H9 (cell line): ENCODE measurements at regions not wholly inside any gene's neighbourhood (a gene's known extent, or its start where the extent isn't known, plus 50 kb on each side); places are given as distances from the start of the nearest gene placed in this dataset.
"Not testable (repeated sequence)": the region's sequence is repeated elsewhere in the genome, so short reads cannot be mapped to it uniquely, and the experiment has no call there.

Experiments used
- DNase-seq: peaks from one replicate; pipeline ENCODE4 v3.0.0-alpha.2; 2017
- H2AFZ ChIP-seq: one replicate; pipeline ENCODE4 v1.6.1; 2013; ENCODE audit warnings: mild to moderate bottlenecking, low read length, control low read depth, moderate library complexity
- H2AK5ac ChIP-seq: 2 replicates; pipeline ENCODE4 v1.6.1; 2013; ENCODE audit warnings: low read length, control low read depth, mixed read lengths; ENCODE audit not compliant: insufficient read length
- H2BK120ac ChIP-seq: one replicate; pipeline ENCODE4 v1.6.1; 2013; ENCODE audit warnings: low read depth, mild to moderate bottlenecking, low read length, control low read depth, inconsistent platforms; ENCODE audit not compliant: poor library complexity, severe bottlenecking
- H2BK12ac ChIP-seq: 2 replicates; pipeline ENCODE4 v1.6.1; 2013; ENCODE audit warnings: low read length, control low read depth, mixed read lengths, low read depth; ENCODE audit not compliant: insufficient read length
- H2BK15ac ChIP-seq: 2 replicates; pipeline ENCODE4 v1.6.1; 2013; ENCODE audit warnings: low read depth, low read length, control low read depth
- H2BK20ac ChIP-seq: one replicate; pipeline ENCODE4 v1.6.1; 2013; ENCODE audit warnings: low read depth, mild to moderate bottlenecking, low read length, control low read depth, inconsistent platforms; ENCODE audit not compliant: poor library complexity, severe bottlenecking
- H2BK5ac ChIP-seq: 2 replicates; pipeline ENCODE4 v1.6.1; 2013; ENCODE audit warnings: low read length, control low read depth, mixed read lengths; ENCODE audit not compliant: insufficient read length
- H3K14ac ChIP-seq: 2 replicates; pipeline ENCODE4 v1.6.1; 2013; ENCODE audit warnings: low read length, control low read depth; ENCODE audit not compliant: insufficient read depth
- H3K18ac ChIP-seq: 2 replicates; pipeline ENCODE4 v1.6.1; 2013; ENCODE audit warnings: low read depth, mild to moderate bottlenecking, mixed read lengths, low read length, control low read depth; ENCODE audit not compliant: insufficient read length
- H3K23ac ChIP-seq: 2 replicates; pipeline ENCODE4 v1.6.1; 2013; ENCODE audit warnings: low read length, control low read depth, mixed read lengths, low read depth; ENCODE audit not compliant: insufficient read length
- H3K23me2 ChIP-seq: 2 replicates; pipeline ENCODE4 v1.6.1; 2013; ENCODE audit warnings: low read depth, mild to moderate bottlenecking, mixed read lengths, low read length, control low read depth; ENCODE audit not compliant: insufficient read length, poor library complexity, severe bottlenecking
- H3K27ac ChIP-seq: 2 replicates; pipeline ENCODE4 v1.5.1; 2013; ENCODE audit warnings: low read length, control low read depth, mixed read lengths, low read depth; ENCODE audit not compliant: insufficient read length
- H3K27me3 ChIP-seq: 2 replicates; pipeline ENCODE4 v1.6.1; 2013; ENCODE audit warnings: low read length, control low read depth, inconsistent platforms; ENCODE audit not compliant: insufficient read depth
- H3K4ac ChIP-seq: 2 replicates; pipeline ENCODE4 v1.6.1; 2013; ENCODE audit warnings: low read depth, mild to moderate bottlenecking, control low read depth, inconsistent platforms, low read length, moderate library complexity
- H3K4me1 ChIP-seq: 2 replicates; pipeline ENCODE4 v1.6.1; 2013; ENCODE audit warnings: low read length, control low read depth, inconsistent platforms; ENCODE audit not compliant: insufficient read depth
- H3K4me2 ChIP-seq: 2 replicates; pipeline ENCODE4 v1.6.1; 2013; ENCODE audit warnings: low read length, control low read depth, mixed read lengths; ENCODE audit not compliant: insufficient read length, insufficient read depth
- H3K56ac ChIP-seq: 2 replicates; pipeline ENCODE4 v1.6.1; 2013; ENCODE audit warnings: low read depth, mild to moderate bottlenecking, mixed read lengths, low read length, control low read depth; ENCODE audit not compliant: insufficient read length
- H3K79me1 ChIP-seq: 2 replicates; pipeline ENCODE4 v1.6.1; 2013; ENCODE audit warnings: low read depth, mild to moderate bottlenecking, moderate library complexity, low read length, control low read depth, inconsistent platforms; ENCODE audit not compliant: insufficient read depth, poor library complexity, severe bottlenecking
- H3K79me2 ChIP-seq: 2 replicates; pipeline ENCODE4 v1.6.1; 2013; ENCODE audit warnings: low read length, control low read depth, inconsistent platforms; ENCODE audit not compliant: insufficient read depth
- H3K9ac ChIP-seq: 2 replicates; pipeline ENCODE4 v1.6.1; 2013; ENCODE audit warnings: low read length, control low read depth, mixed read lengths; ENCODE audit not compliant: insufficient read length; ENCODE audit errors: extremely low read depth
- H3K9me3 ChIP-seq: one replicate; pipeline ENCODE4 v1.6.1; 2013; ENCODE audit warnings: low read depth, low read length, inconsistent platforms; ENCODE audit not compliant: control insufficient read depth
- H3T11ph ChIP-seq: one replicate; pipeline ENCODE4 v1.6.1; 2013; ENCODE audit warnings: mild to moderate bottlenecking, low read length, control low read depth, inconsistent platforms
- H4K20me1 ChIP-seq: one replicate; pipeline ENCODE4 v1.6.1; 2013; ENCODE audit not compliant: control insufficient read depth, insufficient read length, insufficient read depth
- H4K5ac ChIP-seq: 2 replicates; pipeline ENCODE4 v1.6.1; 2013; ENCODE audit warnings: low read depth, mild to moderate bottlenecking, mixed read lengths, low read length, control low read depth; ENCODE audit not compliant: insufficient read length
- H4K8ac ChIP-seq: replicated peaks from 2 replicates; pipeline ENCODE4 v1.6.1; 2013; ENCODE audit warnings: low read length, control low read depth, mixed read lengths, low read depth; ENCODE audit not compliant: insufficient read length
- H4K91ac ChIP-seq: 2 replicates; pipeline ENCODE4 v1.6.1; 2013; ENCODE audit warnings: low read depth, mild to moderate bottlenecking, moderate library complexity, mixed read lengths, low read length, control low read depth; ENCODE audit not compliant: insufficient read length
- H3K27ac Mint-ChIP-seq, 3 experiments: 2 replicates in 2 of 3; 3 replicates in 1 of 3; pipeline ENCODE4 v1.8.0; 2020 to 2021; ENCODE audit warnings: mixed read lengths in 3 of 3, mild to moderate bottlenecking in 1 of 3, moderate library complexity in 1 of 3
- H3K27me3 Mint-ChIP-seq: 2 replicates; pipeline ENCODE4 v1.8.0; 2021; ENCODE audit warnings: low read depth, mild to moderate bottlenecking, moderate library complexity, mixed read lengths
- H3K36me3 Mint-ChIP-seq, 3 experiments: 2 replicates in 2 of 3; 3 replicates in 1 of 3; pipeline ENCODE4 v1.8.0; 2020 to 2021; ENCODE audit warnings: low read depth in 3 of 3, mixed read lengths in 3 of 3; ENCODE audit not compliant: insufficient read depth in 1 of 3
- H3K4me1 Mint-ChIP-seq, 2 experiments: 2 replicates each; pipeline ENCODE4 v1.8.0; 2020; ENCODE audit warnings: mixed read lengths in 2 of 2
- H3K4me3 Mint-ChIP-seq, 2 experiments: 2 replicates in 1 of 2; 3 replicates in 1 of 2; pipeline ENCODE4 v1.8.0; 2020 to 2021; ENCODE audit warnings: mild to moderate bottlenecking in 2 of 2, mixed read lengths in 2 of 2, moderate library complexity in 1 of 2
- H3K9me3 Mint-ChIP-seq, 2 experiments: 2 replicates in 1 of 2; 3 replicates in 1 of 2; pipeline ENCODE4 v1.8.0; 2020; ENCODE audit warnings: mild to moderate bottlenecking in 2 of 2, mixed read lengths in 2 of 2, moderate library complexity in 1 of 2
- CTCF ChIP-seq: fragments of 200-600 bp; sonication (generic); conservative IDR thresholded peaks from 3 replicates; pipeline ENCODE4 v1.8.0; 2021; ENCODE audit warnings: antibody characterized with exemption, mild to moderate bottlenecking
- WGBS: extraction: QIAGEN DNeasy Blood & Tissue Kit; methylation state at CpG from one replicate; pipeline ENCODE4 v1.1.7; 2013; ENCODE audit warnings: missing lambda C conversion rate, low lambda C conversion rate, mixed read lengths; ENCODE audit not compliant: insufficient read length; ENCODE audit errors: extremely low coverage; 5-methylcytosine and 5-hydroxymethylcytosine counted together

GRCh38 chr4:131488772-131489171 lies 1660.3 kb upstream of the PCDH10 start:
- H2AK5ac ChIP-seq, result no peak overlapping the region
- no peaks in the 10 kb centered on the region for H3K9me3 ChIP-seq
- H3K4me1 ChIP-seq, result no peaks in the 10 kb centered on the region
- H3K4me2 ChIP-seq, result no peak overlapping the region
- H3K56ac ChIP-seq, result no peak overlapping the region
- H3K79me2 ChIP-seq, result no peaks in the 10 kb centered on the region
- H3K14ac ChIP-seq, result no peak overlapping the region
- H3K36me3 Mint-ChIP-seq, result no peaks in the 10 kb centered on the region; a peak in 1 of 7 replicates
- no peak overlapping the region for H3K23ac ChIP-seq
- no peak overlapping the region for H3K9ac ChIP-seq
- no peak overlapping the region for H2BK12ac ChIP-seq
- no peak overlapping the region for H3K27ac ChIP-seq
- H2AFZ ChIP-seq, result no peak overlapping the region
- no peak overlapping the region for H4K5ac ChIP-seq
- no peaks in the 10 kb centered on the region for H3K23me2 ChIP-seq
- no peak overlapping the region for H3K4me3 Mint-ChIP-seq
- H4K91ac ChIP-seq, result no peak overlapping the region
- H2BK20ac ChIP-seq, result no peak overlapping the region
- no peak overlapping the region for H4K8ac ChIP-seq
- no CpG with 5 or more reads among the region's 2 CpGs for WGBS
- DNase-seq, result no peak
- H2BK15ac ChIP-seq, result no peak overlapping the region
- H3K18ac ChIP-seq, result no peak overlapping the region
- TF ChIP-seq CTCF, result no peak
- no peak overlapping the region for H2BK5ac ChIP-seq
- no peaks in the 10 kb centered on the region for H3K79me1 ChIP-seq
- no peaks in the 10 kb centered on the region for H3K27me3 ChIP-seq
- no peaks in the 10 kb centered on the region for H3K4me1 Mint-ChIP-seq
- H3K27ac Mint-ChIP-seq, result no peak overlapping the region; a peak in 1 of 7 replicates
- no peaks in the 10 kb centered on the region; a peak in 2 of 5 replicates for H3K9me3 Mint-ChIP-seq
- H3K27me3 Mint-ChIP-seq, result no peaks in the 10 kb centered on the region
- no peak overlapping the region for H3T11ph ChIP-seq
- H3K4ac ChIP-seq, result no peak overlapping the region
- no peaks in the 10 kb centered on the region for H4K20me1 ChIP-seq
- H2BK120ac ChIP-seq, result no peak overlapping the region

GRCh38 chr4:131496211-131496610 lies 1652.9 kb upstream of the PCDH10 start:
- H2BK12ac ChIP-seq, H3K27ac ChIP-seq: not testable (repeated sequence)

More at GRCh38 chr4:131496211-131496610, 1652.9 kb upstream of the PCDH10 start:
- not testable (repeated sequence) for H4K5ac ChIP-seq, H3K4me1 Mint-ChIP-seq, H2BK20ac ChIP-seq, H3K18ac ChIP-seq, H3K4me3 Mint-ChIP-seq, H2BK5ac ChIP-seq, H3K23ac ChIP-seq, H3K4me2 ChIP-seq, H2AFZ ChIP-seq, H2AK5ac ChIP-seq, H3K14ac ChIP-seq, H3K27me3 Mint-ChIP-seq, H3T11ph ChIP-seq, H4K8ac ChIP-seq, H2BK120ac ChIP-seq, H3K27ac Mint-ChIP-seq, H3K79me1 ChIP-seq, H3K9ac ChIP-seq, H3K9me3 ChIP-seq, H3K4me1 ChIP-seq, H2BK15ac ChIP-seq, H3K23me2 ChIP-seq, DNase-seq, H3K79me2 ChIP-seq, H3K27me3 ChIP-seq, H4K91ac ChIP-seq, H3K56ac ChIP-seq, H4K20me1 ChIP-seq, H3K4ac ChIP-seq
- WGBS, result no CpG with 5 or more reads among the region's 5 CpGs
- H3K9me3 Mint-ChIP-seq, result peaks cover 22% of the 10 kb centered on the region in 2 experiments
- peaks cover 17 to 23% (median 22%) of the 10 kb centered on the region in 3 experiments for H3K36me3 Mint-ChIP-seq
